Trophoblast cell (in vitro differentiated cells and primary cell): ENCODE measurements at regions not wholly inside any gene's neighbourhood (a gene's known extent, or its start where the extent isn't known, plus 50 kb on each side); places are given as distances from the start of the nearest gene placed in this dataset.

Source experiments
- DNase-seq, 2 donors: peaks; one replicate each; pipeline ENCODE4 v3.0.0-alpha.2; 2016
- H2AFZ ChIP-seq: 2 replicates; pipeline ENCODE4 v1.6.1; 2013; ENCODE audit warnings: low read length, moderate library complexity, mild to moderate bottlenecking; ENCODE audit not compliant: insufficient read depth, poor library complexity
- H2AK5ac ChIP-seq: 2 replicates; pipeline ENCODE4 v1.6.1; 2013; ENCODE audit warnings: mild to moderate bottlenecking, low read length
- H2BK120ac ChIP-seq: 2 replicates; pipeline ENCODE4 v1.6.1; 2013; ENCODE audit warnings: low read length, mild to moderate bottlenecking, moderate library complexity; ENCODE audit not compliant: insufficient read depth, poor library complexity
- H2BK12ac ChIP-seq: 2 replicates; pipeline ENCODE4 v1.6.1; 2013; ENCODE audit warnings: mild to moderate bottlenecking, low read length, moderate library complexity
- H2BK5ac ChIP-seq: 2 replicates; pipeline ENCODE4 v1.6.1; 2013; ENCODE audit warnings: low read length, low read depth, moderate library complexity, mild to moderate bottlenecking; ENCODE audit not compliant: poor library complexity
- H3K14ac ChIP-seq: 2 replicates; pipeline ENCODE4 v1.6.1; 2013; ENCODE audit warnings: mild to moderate bottlenecking, low read length
- H3K18ac ChIP-seq: 2 replicates; pipeline ENCODE4 v1.6.1; 2013; ENCODE audit warnings: mild to moderate bottlenecking, low read length
- H3K23ac ChIP-seq: 2 replicates; pipeline ENCODE4 v1.6.1; 2013; ENCODE audit warnings: low read length
- H3K27ac ChIP-seq: 2 replicates; pipeline ENCODE4 v1.5.1; 2013; ENCODE audit warnings: low read depth, mild to moderate bottlenecking, inconsistent platforms, low read length, moderate library complexity
- H3K27me3 ChIP-seq: 2 replicates; pipeline ENCODE4 v1.6.1; 2013; ENCODE audit warnings: inconsistent platforms, mild to moderate bottlenecking, low read length, moderate library complexity; ENCODE audit not compliant: insufficient read depth
- H3K36me3 ChIP-seq, 2 experiments: 1 replicate in 1 of 2; 2 replicates in 1 of 2; pipeline ENCODE4 v1.6.1; 2013; ENCODE audit warnings: low read length in 2 of 2, mild to moderate bottlenecking in 2 of 2, moderate library complexity in 1 of 2; ENCODE audit not compliant: insufficient read depth in 2 of 2, control insufficient read depth in 1 of 2
- H3K4ac ChIP-seq: 2 replicates; pipeline ENCODE4 v1.6.1; 2013; ENCODE audit warnings: low read depth, mild to moderate bottlenecking, low read length, moderate library complexity
- H3K4me1 ChIP-seq, 2 experiments: 1 replicate in 1 of 2; 2 replicates in 1 of 2; pipeline ENCODE4 v1.6.1; 2013; ENCODE audit warnings: low read length in 2 of 2, mild to moderate bottlenecking in 2 of 2, moderate library complexity in 1 of 2; ENCODE audit not compliant: insufficient read depth in 2 of 2, control insufficient read depth in 1 of 2
- H3K4me2 ChIP-seq: 2 replicates; pipeline ENCODE4 v1.6.1; 2013; ENCODE audit warnings: inconsistent platforms, mild to moderate bottlenecking, low read length, moderate library complexity
- H3K4me3 ChIP-seq: 2 replicates; pipeline ENCODE4 v1.5.1; 2013; ENCODE audit warnings: mild to moderate bottlenecking, low read depth, low read length, inconsistent platforms
- H3K79me1 ChIP-seq: one replicate; pipeline ENCODE4 v1.6.1; 2013; ENCODE audit warnings: low read length
- H3K79me2 ChIP-seq: 2 replicates; pipeline ENCODE4 v1.6.1; 2013; ENCODE audit warnings: low read length, mild to moderate bottlenecking; ENCODE audit not compliant: control insufficient read depth, insufficient read depth, poor library complexity
- H3K9ac ChIP-seq: 2 replicates; pipeline ENCODE4 v1.6.1; 2013; ENCODE audit warnings: mild to moderate bottlenecking, low read length
- H3K9me3 ChIP-seq: 2 replicates; pipeline ENCODE4 v1.6.1; 2013; ENCODE audit warnings: low read depth, mild to moderate bottlenecking, control low read depth, inconsistent platforms, low read length; ENCODE audit not compliant: insufficient read depth
- H4K12ac ChIP-seq: 2 replicates; pipeline ENCODE4 v1.6.1; 2013; ENCODE audit warnings: low read depth, mild to moderate bottlenecking, low read length, moderate library complexity
- H4K8ac ChIP-seq: 2 replicates; pipeline ENCODE4 v1.6.1; 2013; ENCODE audit warnings: low read depth, mild to moderate bottlenecking, low read length, moderate library complexity
- H4K91ac ChIP-seq: one replicate; pipeline ENCODE4 v1.6.1; 2013; ENCODE audit warnings: low read depth, mild to moderate bottlenecking, low read length, moderate library complexity
- WGBS: extraction: QIAGEN DNeasy Blood & Tissue Kit; methylation state at CpG from one replicate; pipeline ENCODE4 v1.1.7; 2013; ENCODE audit warnings: missing lambda C conversion rate; ENCODE audit not compliant: insufficient read length, insufficient coverage; ENCODE audit errors: extremely low coverage; 5-methylcytosine and 5-hydroxymethylcytosine counted together

DNA sequence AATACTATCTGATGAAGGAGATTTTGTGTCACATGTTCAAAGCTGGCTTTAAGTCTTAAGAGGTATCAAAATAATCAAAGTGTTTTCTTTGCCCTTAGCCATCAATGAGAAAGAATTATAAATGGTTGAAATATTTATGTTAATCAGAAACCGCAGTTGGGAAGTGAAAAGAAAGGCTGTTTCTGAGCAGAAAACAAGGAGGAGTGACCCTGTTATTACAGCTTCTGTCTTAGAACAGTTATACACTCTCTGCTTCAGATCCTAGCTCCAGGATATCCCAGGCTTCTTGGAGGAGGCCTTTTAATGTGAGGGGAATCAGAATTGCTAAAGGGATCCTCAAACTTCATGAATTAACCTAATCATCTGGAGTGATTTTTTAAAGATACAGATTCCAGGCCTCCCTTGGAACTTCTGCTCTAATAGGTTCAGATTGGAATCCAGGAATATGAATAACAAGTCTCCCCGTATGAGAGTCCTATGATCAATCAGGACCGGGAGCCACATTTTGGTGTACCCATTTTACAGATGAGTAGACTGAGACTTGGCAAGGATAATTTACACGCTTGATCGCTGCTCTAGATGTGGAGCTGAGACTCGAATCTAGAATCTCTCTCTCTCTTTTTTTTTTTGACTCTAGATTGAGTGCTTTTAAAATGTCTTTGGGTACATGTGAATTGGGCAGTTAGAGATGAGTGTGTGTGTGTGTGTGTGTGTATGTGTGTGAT lies 50.8 kb upstream of the JAG1 start:
- Histone ChIP-seq H2AFZ (no peak overlapping the region), H2AK5ac (no peak overlapping the region), H3K4ac (no peak overlapping the region), H3K79me1 (no peaks in the 10 kb centered on the region), H3K27ac (no peak overlapping the region), H4K91ac (no peak overlapping the region), H3K4me2 (no peak overlapping the region), H3K27me3 (no peaks in the 10 kb centered on the region), H3K23ac (no peak overlapping the region), H4K8ac (no peak overlapping the region), H3K9ac (no peak overlapping the region), H2BK5ac (no peak overlapping the region), H2BK120ac (no peak overlapping the region), H3K79me2 (no peaks in the 10 kb centered on the region), H3K4me1 (no peaks in the 10 kb centered on the region), H4K12ac (no peak overlapping the region), H3K14ac (no peak overlapping the region), H3K9me3 (no peaks in the 10 kb centered on the region), H3K36me3 (no peaks in the 10 kb centered on the region), H2BK12ac (no peak overlapping the region), H3K4me3 (no peak overlapping the region), H3K18ac (no peak overlapping the region)
- DNase-seq, result no peak
- no CpG with 5 or more reads among the region's 6 CpGs for WGBS

DNA sequence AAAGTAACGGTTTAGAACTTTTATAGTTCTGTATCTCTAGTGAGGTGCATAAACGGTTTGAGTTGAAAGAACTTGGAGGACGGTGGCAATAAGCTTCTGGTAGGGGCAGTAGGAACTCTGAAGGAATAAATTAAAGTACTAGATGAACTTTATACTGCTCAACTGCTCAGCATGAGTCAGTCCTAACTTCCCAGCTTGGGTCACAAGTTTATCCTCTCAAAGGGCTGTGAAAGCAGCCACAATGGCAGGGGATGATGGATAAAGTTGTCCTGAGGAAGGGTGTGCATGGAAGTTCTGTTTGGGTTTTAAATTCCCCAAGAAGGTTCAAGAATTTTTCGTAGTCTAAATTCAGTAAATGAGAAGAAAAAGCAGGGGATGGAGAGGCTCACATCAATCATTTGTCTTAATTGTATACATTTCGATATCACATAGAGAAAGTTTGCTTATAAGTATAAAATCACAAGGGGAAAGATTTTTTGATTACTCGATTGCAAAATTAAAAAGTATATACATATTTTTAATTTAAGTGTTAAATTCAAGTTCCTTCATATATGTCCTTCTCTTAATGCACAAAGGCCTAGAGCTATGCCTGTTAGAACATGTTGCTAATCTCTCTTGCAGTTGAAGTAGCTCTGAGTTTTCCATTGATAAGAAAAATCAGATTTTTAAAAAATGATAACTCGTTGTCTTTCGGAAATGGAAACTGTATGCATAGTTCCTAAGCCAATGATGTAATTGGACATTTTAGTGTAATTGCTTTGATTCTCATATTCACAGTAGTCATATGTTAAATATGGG lies 55.3 kb upstream of the JAG1 start:
- Histone ChIP-seq H4K91ac (no peak overlapping the region), H3K27me3 (no peaks in the 10 kb centered on the region), H3K23ac (no peak overlapping the region), H4K8ac (no peak overlapping the region), H2BK120ac (no peak overlapping the region), H3K4me2 (no peak overlapping the region), H2BK12ac (no peak overlapping the region), H3K4me3 (no peak overlapping the region), H3K9ac (no peak overlapping the region), H4K12ac (no peak overlapping the region), H2BK5ac (no peak overlapping the region), H3K36me3 (no peaks in the 10 kb centered on the region), H3K4me1 (no peaks in the 10 kb centered on the region), H2AFZ (no peak overlapping the region), H3K79me1 (no peaks in the 10 kb centered on the region), H3K27ac (no peak overlapping the region), H3K9me3 (no peaks in the 10 kb centered on the region), H2AK5ac (no peak overlapping the region), H3K14ac (no peak overlapping the region), H3K79me2 (no peaks in the 10 kb centered on the region), H3K4ac (no peak overlapping the region), H3K18ac (no peak overlapping the region)
- no peak for DNase-seq
- no CpG with 5 or more reads among the region's 8 CpGs for WGBS

GRCh38 chr20:10729785-10730184 lies 56.0 kb upstream of the JAG1 start:
- H3K23ac ChIP-seq, result no peak overlapping the region
- no peaks in the 10 kb centered on the region for H3K27me3 ChIP-seq

DNA sequence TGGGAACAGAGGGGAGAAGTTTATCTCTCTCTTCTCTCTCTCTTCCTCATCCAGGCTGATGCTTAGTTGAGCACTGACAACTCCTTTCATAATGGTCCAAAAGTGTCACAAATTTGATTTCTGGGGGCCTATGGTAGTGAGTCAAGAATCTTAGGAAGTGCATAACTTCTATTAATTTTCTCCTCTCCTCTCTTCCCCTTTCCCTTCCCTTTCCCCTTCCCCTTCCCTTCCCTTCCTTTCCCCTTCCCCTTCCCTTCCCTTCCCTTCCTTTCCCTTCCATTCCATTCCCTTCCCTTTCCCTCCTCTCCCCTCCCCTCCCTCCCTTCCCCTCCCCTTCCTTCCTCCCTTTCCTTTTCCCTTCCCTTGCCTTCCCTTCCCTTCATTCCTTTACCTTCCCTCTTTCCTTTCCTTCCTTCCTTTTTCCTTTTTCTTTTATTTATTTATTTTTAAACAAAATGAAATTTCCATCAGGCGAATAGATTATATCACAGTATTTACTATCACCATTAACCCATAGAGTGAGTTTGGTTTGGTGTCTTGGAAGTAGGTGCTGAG lies 56.9 kb upstream of the JAG1 start:
- WGBS, result 100% methylated on average over 1 of the region's 1 CpG
- Histone ChIP-seq H2BK12ac (no peak overlapping the region), H3K14ac (no peak overlapping the region), H3K9me3 (no peaks in the 10 kb centered on the region), H3K4ac (no peak overlapping the region), H3K4me3 (no peak overlapping the region), H3K79me1 (no peaks in the 10 kb centered on the region), H3K4me2 (no peak overlapping the region), H2AFZ (no peak overlapping the region), H3K27ac (no peak overlapping the region), H3K27me3 (no peaks in the 10 kb centered on the region), H3K18ac (no peak overlapping the region), H4K8ac (no peak overlapping the region), H2AK5ac (no peak overlapping the region), H3K79me2 (no peaks in the 10 kb centered on the region), H4K91ac (no peak overlapping the region), H3K9ac (no peak overlapping the region), H3K4me1 (no peaks in the 10 kb centered on the region), H4K12ac (no peak overlapping the region), H3K23ac (no peak overlapping the region), H3K36me3 (no peaks in the 10 kb centered on the region), H2BK5ac (no peak overlapping the region), H2BK120ac (no peak overlapping the region)
- no peak for DNase-seq

More at GRCh38 chr20:10729785-10730184, 56.0 kb upstream of the JAG1 start:
- Histone ChIP-seq H2BK120ac (no peak overlapping the region), H3K4me2 (no peak overlapping the region), H3K36me3 (no peaks in the 10 kb centered on the region), H3K18ac (no peak overlapping the region), H3K27ac (no peak overlapping the region), H4K8ac (no peak overlapping the region), H3K9me3 (no peaks in the 10 kb centered on the region), H2BK12ac (no peak overlapping the region), H4K91ac (no peak overlapping the region), H2AK5ac (no peak overlapping the region), H2BK5ac (no peak overlapping the region), H2AFZ (no peak overlapping the region), H4K12ac (no peak overlapping the region), H3K4me1 (no peaks in the 10 kb centered on the region), H3K9ac (no peak overlapping the region), H3K79me2 (no peaks in the 10 kb centered on the region), H3K14ac (no peak overlapping the region), H3K79me1 (no peaks in the 10 kb centered on the region), H3K4ac (no peak overlapping the region), H3K4me3 (no peak overlapping the region)
- no peak for DNase-seq
